GM23338 (cell line): ENCODE measurements at regions not wholly inside any gene's neighbourhood (a gene's known extent, or its start where the extent isn't known, plus 50 kb on each side); places are given as distances from the start of the nearest gene placed in this dataset.

Source experiments
- ATAC-seq: fragments of 200-7000 bp; cut with Tn5 transposase; 3 replicates; pipeline ENCODE4 v1.9.1; 2020
- DNase-seq: peaks from one replicate; pipeline ENCODE4 v3.0.0-alpha.2; 2015; ENCODE audit warnings: low spot score
- H2AFZ ChIP-seq: fragments of 200-600 bp; sonication (generic); 2 replicates; pipeline ENCODE4 v1.8.0; 2016; ENCODE audit warnings: antibody characterized with exemption, mild to moderate bottlenecking, moderate library complexity
- H3F3A ChIP-seq: fragments of 200-600 bp; sonication (generic); replicated peaks from 2 replicates; pipeline ENCODE4 v1.8.0; 2017; ENCODE audit warnings: antibody characterized with exemption, mixed run types, low read depth
- H3K27ac ChIP-seq: fragments of 200-600 bp; sonication (generic); 2 replicates; pipeline ENCODE4 v1.6.1; 2016; ENCODE audit warnings: low read depth
- H3K27me3 ChIP-seq: fragments of 200-600 bp; sonication (generic); 2 replicates; pipeline ENCODE4 v1.8.0; 2016; ENCODE audit warnings: mild to moderate bottlenecking, mixed run types, moderate library complexity; ENCODE audit not compliant: insufficient read depth
- H3K36me3 ChIP-seq: fragments of 200-600 bp; sonication (generic); 2 replicates; pipeline ENCODE4 v1.8.0; 2016; ENCODE audit warnings: mild to moderate bottlenecking; ENCODE audit not compliant: insufficient read depth
- H3K4me1 ChIP-seq: fragments of 200-600 bp; sonication (generic); 2 replicates; pipeline ENCODE4 v1.8.0; 2016; ENCODE audit warnings: mild to moderate bottlenecking, moderate library complexity; ENCODE audit not compliant: insufficient read depth
- H3K4me2 ChIP-seq: fragments of 200-600 bp; sonication (generic); 2 replicates; pipeline ENCODE4 v1.7.1; 2017; ENCODE audit warnings: mixed run types
- H3K4me3 ChIP-seq: fragments of 200-600 bp; sonication (generic); 2 replicates; pipeline ENCODE4 v1.6.1; 2016; ENCODE audit warnings: mixed run types
- H3K79me2 ChIP-seq: fragments of 200-600 bp; sonication (generic); replicated peaks from 2 replicates; pipeline ENCODE4 v1.8.0; 2017; ENCODE audit warnings: mild to moderate bottlenecking; ENCODE audit not compliant: insufficient read depth
- H3K9me2 ChIP-seq: fragments of 200-600 bp; sonication (generic); 2 replicates; pipeline ENCODE4 v1.8.0; 2017; ENCODE audit not compliant: insufficient read depth
- H4K20me1 ChIP-seq: fragments of 200-600 bp; sonication (generic); replicated peaks from 2 replicates; pipeline ENCODE4 v1.8.0; 2017; ENCODE audit warnings: mild to moderate bottlenecking; ENCODE audit not compliant: insufficient read depth
- H3K27ac Mint-ChIP-seq: 2 replicates; pipeline ENCODE4 v1.8.0; 2020; ENCODE audit warnings: inconsistent platforms, mild to moderate bottlenecking, moderate library complexity, mixed read lengths
- H3K27me3 Mint-ChIP-seq: 3 replicates; pipeline ENCODE4 v1.8.0; 2022; ENCODE audit warnings: low read depth, mild to moderate bottlenecking, moderate library complexity, mixed read lengths, inconsistent platforms; ENCODE audit not compliant: insufficient read depth, poor library complexity
- H3K36me3 Mint-ChIP-seq: 3 replicates; pipeline ENCODE4 v1.8.0; 2021; ENCODE audit warnings: low read depth, mild to moderate bottlenecking, inconsistent platforms, moderate library complexity, mixed read lengths
- H3K4me1 Mint-ChIP-seq: 3 replicates; pipeline ENCODE4 v1.8.0; 2020; ENCODE audit warnings: mild to moderate bottlenecking, inconsistent platforms, mixed read lengths
- H3K4me3 Mint-ChIP-seq: 3 replicates; pipeline ENCODE4 v1.8.0; 2021; ENCODE audit warnings: moderate library complexity, mild to moderate bottlenecking, inconsistent platforms, mixed read lengths
- H3K9me3 Mint-ChIP-seq: 3 replicates; pipeline ENCODE4 v1.8.0; 2020; ENCODE audit warnings: moderate library complexity, mild to moderate bottlenecking, inconsistent platforms, mixed read lengths
- CREB1 ChIP-seq: fragments of 250-450 bp; sonication (Bioruptor Pico); IDR thresholded peaks from 2 replicates; pipeline ENCODE4 v1.5.0; 2020; ENCODE audit warnings: low read depth, mild to moderate bottlenecking, moderate library complexity
- EZH2 ChIP-seq: fragments of 200-600 bp; sonication (generic); IDR thresholded peaks from one replicate; pipeline ENCODE4 v1.8.0; 2017; ENCODE audit warnings: antibody characterized with exemption, mild to moderate bottlenecking, low read depth; ENCODE audit not compliant: unreplicated experiment
- JUNB ChIP-seq: IDR thresholded peaks from one replicate; pipeline ENCODE4 v1.6.1; 2016; ENCODE audit warnings: antibody characterized with exemption; ENCODE audit not compliant: unreplicated experiment
- NANOG ChIP-seq: IDR thresholded peaks from 2 replicates; pipeline ENCODE4 v1.6.1; 2016; ENCODE audit warnings: antibody characterized with exemption, borderline replicate concordance
- STAT1 ChIP-seq: IDR thresholded peaks from one replicate; pipeline ENCODE4 v1.6.1; 2016; ENCODE audit warnings: antibody characterized with exemption; ENCODE audit not compliant: unreplicated experiment
- ZNF331 ChIP-seq: fragments of 250-450 bp; sonication (Bioruptor Pico); IDR thresholded peaks from 2 replicates; pipeline ENCODE4 v1.5.0; 2020; ENCODE audit warnings: low read depth, mild to moderate bottlenecking, moderate library complexity
- TF ChIP-seq, protein P1 (sequence below), 2 experiments: fragments of 200-600 bp in 1 of 2; sonication (generic) in 1 of 2; conservative IDR thresholded peaks; 2 replicates each; pipeline versions ENCODE4 v1.5.1 to v1.6.1; 2016 to 2017; ENCODE audit warnings: antibody characterized with exemption in 2 of 2, low read depth in 2 of 2, mild to moderate bottlenecking in 2 of 2, moderate library complexity in 1 of 2
- TF ChIP-seq, protein P2 (sequence below): IDR thresholded peaks from 2 replicates; pipeline ENCODE4 v1.6.1; 2016; ENCODE audit warnings: antibody characterized with exemption
- TF ChIP-seq, protein P3 (sequence below): IDR thresholded peaks from one replicate; pipeline ENCODE4 v1.6.1; 2018; ENCODE audit warnings: antibody characterized with exemption; ENCODE audit not compliant: unreplicated experiment
- TF ChIP-seq, protein P4 (sequence below): fragments of 250-450 bp; sonication (Bioruptor Pico); IDR thresholded peaks from 2 replicates; pipeline ENCODE4 v1.5.0; 2020; ENCODE audit warnings: mild to moderate bottlenecking, moderate library complexity

DNA sequence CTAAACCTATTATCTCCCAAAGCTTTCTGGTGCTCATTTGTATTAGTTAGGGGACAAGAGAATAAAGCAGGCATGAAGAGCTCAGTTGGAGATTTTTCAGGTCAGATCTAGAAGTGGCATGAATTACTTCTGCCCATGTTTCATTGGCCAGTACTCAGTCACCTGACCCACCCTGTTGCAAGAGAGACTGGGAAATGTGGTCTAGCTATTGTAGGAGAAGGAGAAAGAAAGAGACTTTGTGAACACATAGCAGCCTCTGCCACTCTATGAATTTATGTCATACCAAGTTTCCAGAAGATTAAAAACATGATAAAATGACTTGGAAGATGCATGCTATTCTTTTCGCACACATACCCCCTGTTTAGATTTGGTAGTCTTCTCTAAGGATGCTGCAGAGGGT, 302.3 kb upstream of the RUNX1 start (continued):
- TF ChIP-seq, protein P1, sequence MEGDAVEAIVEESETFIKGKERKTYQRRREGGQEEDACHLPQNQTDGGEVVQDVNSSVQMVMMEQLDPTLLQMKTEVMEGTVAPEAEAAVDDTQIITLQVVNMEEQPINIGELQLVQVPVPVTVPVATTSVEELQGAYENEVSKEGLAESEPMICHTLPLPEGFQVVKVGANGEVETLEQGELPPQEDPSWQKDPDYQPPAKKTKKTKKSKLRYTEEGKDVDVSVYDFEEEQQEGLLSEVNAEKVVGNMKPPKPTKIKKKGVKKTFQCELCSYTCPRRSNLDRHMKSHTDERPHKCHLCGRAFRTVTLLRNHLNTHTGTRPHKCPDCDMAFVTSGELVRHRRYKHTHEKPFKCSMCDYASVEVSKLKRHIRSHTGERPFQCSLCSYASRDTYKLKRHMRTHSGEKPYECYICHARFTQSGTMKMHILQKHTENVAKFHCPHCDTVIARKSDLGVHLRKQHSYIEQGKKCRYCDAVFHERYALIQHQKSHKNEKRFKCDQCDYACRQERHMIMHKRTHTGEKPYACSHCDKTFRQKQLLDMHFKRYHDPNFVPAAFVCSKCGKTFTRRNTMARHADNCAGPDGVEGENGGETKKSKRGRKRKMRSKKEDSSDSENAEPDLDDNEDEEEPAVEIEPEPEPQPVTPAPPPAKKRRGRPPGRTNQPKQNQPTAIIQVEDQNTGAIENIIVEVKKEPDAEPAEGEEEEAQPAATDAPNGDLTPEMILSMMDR (conservative IDR thresholded peaks at IDR 0.05; ENCODE audit: low read depth in 2 of 2), result no peak
- TF ChIP-seq STAT1, result no peak

- Histone ChIP-seq H3K27me3 (no peaks in the 10 kb centered on the region), H3K4me2 (no peak overlapping the region), H3K4me3 (no peak overlapping the region), H3K27ac (no peak overlapping the region), H3K4me1 (no peaks in the 10 kb centered on the region), H3K79me2 (no peaks in the 10 kb centered on the region), H3F3A (no peaks in the 10 kb centered on the region), H3K36me3 (no peaks in the 10 kb centered on the region), H3K9me2 (peaks cover 19% of the 10 kb centered on the region), H4K20me1 (no peaks in the 10 kb centered on the region), H2AFZ (no peak overlapping the region)
- H3K36me3 Mint-ChIP-seq, result no peaks in the 10 kb centered on the region
- DNase-seq (no peak), ATAC-seq (no peak)
- H3K9me3 Mint-ChIP-seq, result no peaks in the 10 kb centered on the region; the same call in 2 of the 3 replicates
- H3K27me3 Mint-ChIP-seq, result no peaks in the 10 kb centered on the region
- H3K27ac Mint-ChIP-seq, result no peak overlapping the region
- H3K4me1 Mint-ChIP-seq, result no peaks in the 10 kb centered on the region
- no peak overlapping the region for H3K4me3 Mint-ChIP-seq
- TF ChIP-seq ZNF331 (CRISPR knock-in tag) (no peak), EZH2 (no peak), NANOG (no peak), STAT1 (no peak), CREB1 (CRISPR knock-in tag) (no peak), JUNB (no peak)
- TF ChIP-seq, protein P2, sequence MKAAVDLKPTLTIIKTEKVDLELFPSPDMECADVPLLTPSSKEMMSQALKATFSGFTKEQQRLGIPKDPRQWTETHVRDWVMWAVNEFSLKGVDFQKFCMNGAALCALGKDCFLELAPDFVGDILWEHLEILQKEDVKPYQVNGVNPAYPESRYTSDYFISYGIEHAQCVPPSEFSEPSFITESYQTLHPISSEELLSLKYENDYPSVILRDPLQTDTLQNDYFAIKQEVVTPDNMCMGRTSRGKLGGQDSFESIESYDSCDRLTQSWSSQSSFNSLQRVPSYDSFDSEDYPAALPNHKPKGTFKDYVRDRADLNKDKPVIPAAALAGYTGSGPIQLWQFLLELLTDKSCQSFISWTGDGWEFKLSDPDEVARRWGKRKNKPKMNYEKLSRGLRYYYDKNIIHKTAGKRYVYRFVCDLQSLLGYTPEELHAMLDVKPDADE, result no peak
- TF ChIP-seq, protein P3, sequence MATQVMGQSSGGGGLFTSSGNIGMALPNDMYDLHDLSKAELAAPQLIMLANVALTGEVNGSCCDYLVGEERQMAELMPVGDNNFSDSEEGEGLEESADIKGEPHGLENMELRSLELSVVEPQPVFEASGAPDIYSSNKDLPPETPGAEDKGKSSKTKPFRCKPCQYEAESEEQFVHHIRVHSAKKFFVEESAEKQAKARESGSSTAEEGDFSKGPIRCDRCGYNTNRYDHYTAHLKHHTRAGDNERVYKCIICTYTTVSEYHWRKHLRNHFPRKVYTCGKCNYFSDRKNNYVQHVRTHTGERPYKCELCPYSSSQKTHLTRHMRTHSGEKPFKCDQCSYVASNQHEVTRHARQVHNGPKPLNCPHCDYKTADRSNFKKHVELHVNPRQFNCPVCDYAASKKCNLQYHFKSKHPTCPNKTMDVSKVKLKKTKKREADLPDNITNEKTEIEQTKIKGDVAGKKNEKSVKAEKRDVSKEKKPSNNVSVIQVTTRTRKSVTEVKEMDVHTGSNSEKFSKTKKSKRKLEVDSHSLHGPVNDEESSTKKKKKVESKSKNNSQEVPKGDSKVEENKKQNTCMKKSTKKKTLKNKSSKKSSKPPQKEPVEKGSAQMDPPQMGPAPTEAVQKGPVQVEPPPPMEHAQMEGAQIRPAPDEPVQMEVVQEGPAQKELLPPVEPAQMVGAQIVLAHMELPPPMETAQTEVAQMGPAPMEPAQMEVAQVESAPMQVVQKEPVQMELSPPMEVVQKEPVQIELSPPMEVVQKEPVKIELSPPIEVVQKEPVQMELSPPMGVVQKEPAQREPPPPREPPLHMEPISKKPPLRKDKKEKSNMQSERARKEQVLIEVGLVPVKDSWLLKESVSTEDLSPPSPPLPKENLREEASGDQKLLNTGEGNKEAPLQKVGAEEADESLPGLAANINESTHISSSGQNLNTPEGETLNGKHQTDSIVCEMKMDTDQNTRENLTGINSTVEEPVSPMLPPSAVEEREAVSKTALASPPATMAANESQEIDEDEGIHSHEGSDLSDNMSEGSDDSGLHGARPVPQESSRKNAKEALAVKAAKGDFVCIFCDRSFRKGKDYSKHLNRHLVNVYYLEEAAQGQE, result no peak
- TF ChIP-seq, protein P1 (conservative IDR thresholded peaks at IDR 0.05; ENCODE audit: low read depth in 2 of 2), result no peak
- TF ChIP-seq, protein P4, sequence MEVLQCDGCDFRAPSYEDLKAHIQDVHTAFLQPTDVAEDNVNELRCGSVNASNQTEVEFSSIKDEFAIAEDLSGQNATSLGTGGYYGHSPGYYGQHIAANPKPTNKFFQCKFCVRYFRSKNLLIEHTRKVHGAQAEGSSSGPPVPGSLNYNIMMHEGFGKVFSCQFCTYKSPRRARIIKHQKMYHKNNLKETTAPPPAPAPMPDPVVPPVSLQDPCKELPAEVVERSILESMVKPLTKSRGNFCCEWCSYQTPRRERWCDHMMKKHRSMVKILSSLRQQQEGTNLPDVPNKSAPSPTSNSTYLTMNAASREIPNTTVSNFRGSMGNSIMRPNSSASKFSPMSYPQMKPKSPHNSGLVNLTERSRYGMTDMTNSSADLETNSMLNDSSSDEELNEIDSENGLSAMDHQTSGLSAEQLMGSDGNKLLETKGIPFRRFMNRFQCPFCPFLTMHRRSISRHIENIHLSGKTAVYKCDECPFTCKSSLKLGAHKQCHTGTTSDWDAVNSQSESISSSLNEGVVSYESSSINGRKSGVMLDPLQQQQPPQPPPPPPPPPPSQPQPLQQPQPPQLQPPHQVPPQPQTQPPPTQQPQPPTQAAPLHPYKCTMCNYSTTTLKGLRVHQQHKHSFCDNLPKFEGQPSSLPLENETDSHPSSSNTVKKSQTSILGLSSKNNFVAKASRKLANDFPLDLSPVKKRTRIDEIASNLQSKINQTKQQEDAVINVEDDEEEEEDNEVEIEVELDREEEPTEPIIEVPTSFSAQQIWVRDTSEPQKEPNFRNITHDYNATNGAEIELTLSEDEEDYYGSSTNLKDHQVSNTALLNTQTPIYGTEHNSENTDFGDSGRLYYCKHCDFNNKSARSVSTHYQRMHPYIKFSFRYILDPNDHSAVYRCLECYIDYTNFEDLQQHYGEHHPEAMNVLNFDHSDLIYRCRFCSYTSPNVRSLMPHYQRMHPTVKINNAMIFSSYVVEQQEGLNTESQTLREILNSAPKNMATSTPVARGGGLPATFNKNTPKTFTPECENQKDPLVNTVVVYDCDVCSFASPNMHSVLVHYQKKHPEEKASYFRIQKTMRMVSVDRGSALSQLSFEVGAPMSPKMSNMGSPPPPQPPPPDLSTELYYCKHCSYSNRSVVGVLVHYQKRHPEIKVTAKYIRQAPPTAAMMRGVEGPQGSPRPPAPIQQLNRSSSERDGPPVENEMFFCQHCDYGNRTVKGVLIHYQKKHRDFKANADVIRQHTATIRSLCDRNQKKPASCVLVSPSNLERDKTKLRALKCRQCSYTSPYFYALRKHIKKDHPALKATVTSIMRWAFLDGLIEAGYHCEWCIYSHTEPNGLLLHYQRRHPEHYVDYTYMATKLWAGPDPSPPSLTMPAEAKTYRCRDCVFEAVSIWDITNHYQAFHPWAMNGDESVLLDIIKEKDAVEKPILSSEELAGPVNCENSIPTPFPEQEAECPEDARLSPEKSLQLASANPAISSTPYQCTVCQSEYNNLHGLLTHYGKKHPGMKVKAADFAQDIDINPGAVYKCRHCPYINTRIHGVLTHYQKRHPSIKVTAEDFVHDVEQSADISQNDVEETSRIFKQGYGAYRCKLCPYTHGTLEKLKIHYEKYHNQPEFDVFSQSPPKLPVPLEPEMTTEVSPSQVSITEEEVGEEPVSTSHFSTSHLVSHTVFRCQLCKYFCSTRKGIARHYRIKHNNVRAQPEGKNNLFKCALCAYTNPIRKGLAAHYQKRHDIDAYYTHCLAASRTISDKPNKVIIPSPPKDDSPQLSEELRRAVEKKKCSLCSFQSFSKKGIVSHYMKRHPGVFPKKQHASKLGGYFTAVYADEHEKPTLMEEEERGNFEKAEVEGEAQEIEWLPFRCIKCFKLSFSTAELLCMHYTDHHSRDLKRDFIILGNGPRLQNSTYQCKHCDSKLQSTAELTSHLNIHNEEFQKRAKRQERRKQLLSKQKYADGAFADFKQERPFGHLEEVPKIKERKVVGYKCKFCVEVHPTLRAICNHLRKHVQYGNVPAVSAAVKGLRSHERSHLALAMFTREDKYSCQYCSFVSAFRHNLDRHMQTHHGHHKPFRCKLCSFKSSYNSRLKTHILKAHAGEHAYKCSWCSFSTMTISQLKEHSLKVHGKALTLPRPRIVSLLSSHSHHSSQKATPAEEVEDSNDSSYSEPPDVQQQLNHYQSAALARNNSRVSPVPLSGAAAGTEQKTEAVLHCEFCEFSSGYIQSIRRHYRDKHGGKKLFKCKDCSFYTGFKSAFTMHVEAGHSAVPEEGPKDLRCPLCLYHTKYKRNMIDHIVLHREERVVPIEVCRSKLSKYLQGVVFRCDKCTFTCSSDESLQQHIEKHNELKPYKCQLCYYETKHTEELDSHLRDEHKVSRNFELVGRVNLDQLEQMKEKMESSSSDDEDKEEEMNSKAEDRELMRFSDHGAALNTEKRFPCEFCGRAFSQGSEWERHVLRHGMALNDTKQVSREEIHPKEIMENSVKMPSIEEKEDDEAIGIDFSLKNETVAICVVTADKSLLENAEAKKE (CRISPR knock-in tag), result no peak
Observed at GRCh38 chr21:35350965-35351364, 301.9 kb upstream of the RUNX1 start.
